ENCODE measurements at regions not wholly inside any gene's neighbourhood (a gene's known extent, or its start where the extent isn't known, plus 50 kb on each side); places are given as distances from the start of the nearest gene placed in this dataset.

GRCh38 chr11:19410032-19410431 lies 169.3 kb upstream of the E2F8 start:
- no peak overlapping the region for H3K27ac ChIP-seq
- TF ChIP-seq CTCF (conservative IDR thresholded peaks at IDR 0.05), result no peak

DNA sequence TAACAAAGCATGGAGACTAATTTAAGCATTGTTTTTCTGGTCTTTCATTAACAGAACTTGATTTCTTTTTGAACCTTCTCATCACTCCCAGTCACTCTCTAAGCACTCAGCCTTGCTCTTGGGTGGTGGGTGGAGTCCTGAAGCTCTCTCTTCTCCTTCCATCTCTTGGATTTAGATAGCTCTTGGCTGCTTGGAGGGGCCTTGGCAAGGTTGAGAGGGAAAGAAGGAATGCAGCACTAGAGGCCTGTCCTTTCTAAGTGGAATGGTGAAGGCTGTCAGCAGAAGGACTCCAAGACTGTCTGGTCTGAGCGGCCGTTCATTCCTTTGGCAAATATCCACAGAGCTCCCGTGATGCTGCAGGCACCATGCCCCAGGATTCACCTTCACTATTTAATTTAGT lies 168.6 kb upstream of the E2F8 start:
- TF ChIP-seq CTCF (conservative IDR thresholded peaks at IDR 0.05), result no peak
- no peak overlapping the region for H3K27ac ChIP-seq

GRCh38 chr11:19407677-19408270 lies 167.0 kb upstream of the E2F8 start:
- TF ChIP-seq CTCF (conservative IDR thresholded peaks at IDR 0.05), result no peak
- no peak overlapping the region for H3K27ac ChIP-seq

- TF ChIP-seq CTCF (conservative IDR thresholded peaks at IDR 0.05), result no peak
- no peak overlapping the region for H3K27ac ChIP-seq
These were observed 165.2 kb upstream of the E2F8 start for GRCh38 chr11:19405966-19406365.

GRCh38 chr11:19404787-19405186 lies 164.0 kb upstream of the E2F8 start:
- no peak overlapping the region for H3K27ac ChIP-seq
- no peak for TF ChIP-seq CTCF (conservative IDR thresholded peaks at IDR 0.05)

DNA sequence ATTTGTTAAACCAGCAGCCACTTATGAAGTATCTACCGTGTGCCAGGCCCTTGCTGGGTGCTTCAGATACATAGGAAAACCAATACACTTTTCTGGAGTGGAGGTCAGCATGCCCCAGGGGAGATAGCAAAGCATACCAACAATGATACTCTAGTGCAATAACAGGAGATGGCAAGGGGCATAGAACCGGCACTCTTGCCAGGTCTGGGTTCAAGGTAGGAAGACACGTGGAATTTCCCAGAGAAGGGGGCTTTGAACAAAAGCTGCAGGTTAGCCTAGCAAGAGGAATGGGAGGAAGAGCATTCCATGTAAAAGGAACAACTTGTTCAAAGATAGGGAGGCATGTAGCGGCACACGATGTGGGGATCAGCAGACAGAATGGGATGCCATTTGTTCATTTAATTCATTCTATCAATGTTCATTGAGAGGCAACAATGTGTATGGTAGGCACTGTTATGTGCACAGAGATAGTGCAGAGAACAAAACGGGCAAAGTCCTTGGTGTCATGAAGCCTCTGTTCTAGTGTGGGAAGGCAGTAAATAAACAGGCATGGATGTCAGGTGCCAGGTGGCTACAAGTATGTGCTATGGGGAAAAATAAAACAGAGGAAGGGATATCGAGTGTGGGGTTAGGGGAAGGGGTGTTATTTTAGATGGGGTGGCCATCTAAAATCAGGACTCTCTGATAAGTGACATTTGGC lies 162.6 kb upstream of the E2F8 start:
- H3K27ac ChIP-seq, result no peak overlapping the region
- no peak for TF ChIP-seq CTCF (conservative IDR thresholded peaks at IDR 0.05)

DNA sequence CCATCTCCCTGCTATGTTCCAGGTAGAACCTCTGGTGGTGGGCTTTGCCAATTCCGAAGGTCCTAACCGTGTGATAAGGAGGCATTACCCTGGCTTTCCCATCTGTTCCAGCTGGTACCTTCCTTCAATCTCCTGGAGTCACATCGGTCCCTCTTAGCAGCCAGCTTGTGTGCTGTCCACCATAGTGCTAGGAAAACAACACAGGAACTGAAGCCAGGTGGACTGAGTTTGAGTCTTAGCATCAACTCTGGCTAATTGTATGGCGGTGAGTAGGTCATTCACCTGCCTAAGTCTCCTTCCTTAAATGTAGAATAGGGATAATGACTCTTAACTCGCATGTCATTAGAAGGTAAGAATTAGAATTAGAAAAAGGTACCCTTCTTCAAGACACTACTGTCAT lies 159.6 kb upstream of the E2F8 start:
- TF ChIP-seq CTCF (conservative IDR thresholded peaks at IDR 0.05), result no peak
- no peak overlapping the region for H3K27ac ChIP-seq
